Natural killer cell (primary cell): ENCODE measurements at regions not wholly inside any gene's neighbourhood (a gene's known extent, or its start where the extent isn't known, plus 50 kb on each side); places are given as distances from the start of the nearest gene placed in this dataset.

Source experiments
- ATAC-seq, 3 donors: fragments of 150-1000 bp in 2 of 3; fragments of 200-7000 bp in 1 of 3; cut with Tn5 transposase; 1 replicate in 1 of 3; 2 replicates in 2 of 3; pipeline ENCODE4 v1.10.0; 2021; ENCODE audit warnings: mild to moderate bottlenecking in 2 of 3, moderate library complexity in 2 of 3
- DNase-seq, 2 donors: peaks; one replicate each; pipeline versions ENCODE4 v3.0.0 to v3.0.0-alpha.2; 2013 to 2021; ENCODE audit warnings: mixed read lengths in 1 of 2
- H3K27ac ChIP-seq: one replicate; pipeline ENCODE4 v1.5.1; 2013; ENCODE audit warnings: mild to moderate bottlenecking, low read length
- H3K27me3 ChIP-seq: one replicate; pipeline ENCODE4 v1.6.1; 2013; ENCODE audit warnings: low read length; ENCODE audit not compliant: control insufficient read depth, insufficient read depth
- H3K36me3 ChIP-seq: one replicate; pipeline ENCODE4 v1.6.1; 2013; ENCODE audit warnings: low read length; ENCODE audit not compliant: control insufficient read depth, insufficient read depth
- H3K4me1 ChIP-seq: one replicate; pipeline ENCODE4 v1.6.1; 2013; ENCODE audit warnings: low read length; ENCODE audit not compliant: control insufficient read depth, insufficient read depth
- H3K4me3 ChIP-seq: one replicate; pipeline ENCODE4 v1.5.1; 2013; ENCODE audit warnings: low read length
- H3K9me3 ChIP-seq: one replicate; pipeline ENCODE4 v1.6.1; 2013; ENCODE audit warnings: low read length; ENCODE audit not compliant: control insufficient read depth, insufficient read depth
- H3K27ac Mint-ChIP-seq, 2 donors: one replicate each; pipeline ENCODE4 v1.8.0; 2022; ENCODE audit warnings: mild to moderate bottlenecking in 2 of 2, mixed read lengths in 2 of 2, moderate library complexity in 1 of 2
- H3K27me3 Mint-ChIP-seq, 2 donors: one replicate each; pipeline ENCODE4 v1.8.0; 2022; ENCODE audit warnings: low read depth in 2 of 2, mixed read lengths in 2 of 2
- H3K36me3 Mint-ChIP-seq: one replicate; pipeline ENCODE4 v1.8.0; 2022; ENCODE audit warnings: mixed read lengths
- H3K4me1 Mint-ChIP-seq, 2 donors: one replicate each; pipeline ENCODE4 v1.8.0; 2022; ENCODE audit warnings: mixed read lengths in 2 of 2
- H3K4me3 Mint-ChIP-seq: one replicate; pipeline ENCODE4 v1.8.0; 2022; ENCODE audit warnings: mild to moderate bottlenecking, moderate library complexity, mixed read lengths
- H3K9me3 Mint-ChIP-seq, 2 donors: one replicate each; pipeline ENCODE4 v1.8.0; 2022; ENCODE audit warnings: mixed read lengths in 2 of 2
- whole genome bisulfite sequencing: methylation state at CpG from one replicate; pipeline ENCODE4 v1.1.7; 2013; ENCODE audit warnings: missing lambda C conversion rate; ENCODE audit not compliant: insufficient coverage; 5-methylcytosine and 5-hydroxymethylcytosine counted together
- intact Hi-C: fragments of 100-400 bp; cut with micrococcal nuclease; formaldehyde crosslinking; loops from one replicate; pipeline ENCODE4 v1.14.2; 2022
- TF ChIP-seq, protein P1 (sequence below): fragments of 200-600 bp; IDR thresholded peaks from one replicate; pipeline ENCODE4 v1.8.0; 2022; ENCODE audit warnings: antibody characterized with exemption

DNA sequence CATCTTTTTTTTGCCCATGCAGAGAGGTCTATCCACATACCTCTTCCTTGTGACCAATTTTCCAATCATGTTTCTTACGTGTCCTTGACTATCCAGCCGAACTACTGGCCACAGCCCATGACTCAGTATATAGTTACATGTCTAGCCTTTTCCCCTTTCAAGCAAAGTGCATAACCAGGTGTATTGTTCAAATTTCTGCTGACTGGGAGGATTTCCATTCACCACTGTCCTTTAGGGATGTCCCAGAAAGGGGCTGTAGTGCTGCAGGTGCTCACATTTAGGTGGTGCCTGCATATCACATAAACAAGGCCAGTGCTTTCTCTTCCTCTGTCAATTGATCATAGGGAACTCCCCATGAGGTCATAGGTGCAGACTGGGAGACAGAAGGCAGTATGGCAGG, 69.4 kb upstream of the ALDH1A3 start:
- WGBS = 88% methylated on average over 2 of the region's 2 CpGs
- intact Hi-C loops = no loop called here
- peaks cover 0 to 2% of the 10 kb centered on the region in 2 donors for H3K9me3 Mint-ChIP-seq

DNA sequence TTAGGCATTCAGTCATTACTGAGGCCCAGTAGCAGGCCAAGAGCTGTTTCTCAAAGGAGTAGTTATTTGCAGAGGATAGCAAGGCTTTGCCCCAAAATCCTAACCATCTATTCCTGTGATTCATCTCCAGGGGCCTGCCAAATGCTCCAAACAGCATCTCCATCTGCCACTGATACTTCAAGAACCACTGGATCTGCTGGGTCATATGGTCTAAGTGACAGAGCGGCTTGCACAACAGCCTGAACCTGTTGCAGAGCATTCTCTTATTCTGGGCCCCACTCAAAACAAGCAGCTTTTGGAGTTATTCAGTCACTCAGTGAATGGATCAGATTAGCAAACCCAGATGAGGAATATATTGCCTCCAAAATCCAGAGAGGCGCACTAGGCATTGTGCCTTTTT, 68.8 kb upstream of the ALDH1A3 start:
- Mint-ChIP-seq H3K4me3 (no peak overlapping the region), H3K27ac (no peak overlapping the region), H3K36me3 (no peaks in the 10 kb centered on the region), H3K9me3 (peaks cover 2% of the 10 kb centered on the region in 2 donors), H3K27me3 (peaks cover 3 to 4% of the 10 kb centered on the region in 2 donors), H3K4me1 (no peaks in the 10 kb centered on the region)
- DNase-seq (no peak), ATAC-seq (no peak)
- no peaks in the 10 kb centered on the region for H3K9me3 ChIP-seq
- H3K27ac ChIP-seq = no peak overlapping the region
- no peaks in the 10 kb centered on the region for H3K36me3 ChIP-seq
- H3K4me1 ChIP-seq = no peaks in the 10 kb centered on the region
- no peak overlapping the region for H3K4me3 ChIP-seq
- TF ChIP-seq, protein P1, sequence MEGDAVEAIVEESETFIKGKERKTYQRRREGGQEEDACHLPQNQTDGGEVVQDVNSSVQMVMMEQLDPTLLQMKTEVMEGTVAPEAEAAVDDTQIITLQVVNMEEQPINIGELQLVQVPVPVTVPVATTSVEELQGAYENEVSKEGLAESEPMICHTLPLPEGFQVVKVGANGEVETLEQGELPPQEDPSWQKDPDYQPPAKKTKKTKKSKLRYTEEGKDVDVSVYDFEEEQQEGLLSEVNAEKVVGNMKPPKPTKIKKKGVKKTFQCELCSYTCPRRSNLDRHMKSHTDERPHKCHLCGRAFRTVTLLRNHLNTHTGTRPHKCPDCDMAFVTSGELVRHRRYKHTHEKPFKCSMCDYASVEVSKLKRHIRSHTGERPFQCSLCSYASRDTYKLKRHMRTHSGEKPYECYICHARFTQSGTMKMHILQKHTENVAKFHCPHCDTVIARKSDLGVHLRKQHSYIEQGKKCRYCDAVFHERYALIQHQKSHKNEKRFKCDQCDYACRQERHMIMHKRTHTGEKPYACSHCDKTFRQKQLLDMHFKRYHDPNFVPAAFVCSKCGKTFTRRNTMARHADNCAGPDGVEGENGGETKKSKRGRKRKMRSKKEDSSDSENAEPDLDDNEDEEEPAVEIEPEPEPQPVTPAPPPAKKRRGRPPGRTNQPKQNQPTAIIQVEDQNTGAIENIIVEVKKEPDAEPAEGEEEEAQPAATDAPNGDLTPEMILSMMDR = no peak
- WGBS = 100% methylated on average over 2 of the region's 2 CpGs
- intact Hi-C loops = no loop called here
- H3K27me3 ChIP-seq = no peaks in the 10 kb centered on the region

More for the DNA sequence above, 69.4 kb upstream of the ALDH1A3 start:
- Histone ChIP-seq H3K27ac (no peak overlapping the region), H3K36me3 (no peaks in the 10 kb centered on the region), H3K4me3 (no peak overlapping the region), H3K27me3 (no peaks in the 10 kb centered on the region), H3K9me3 (no peaks in the 10 kb centered on the region), H3K4me1 (no peaks in the 10 kb centered on the region)
- Mint-ChIP-seq H3K27me3 (peaks cover 0 to 3% of the 10 kb centered on the region in 2 donors), H3K27ac (no peak overlapping the region), H3K4me1 (no peaks in the 10 kb centered on the region), H3K4me3 (no peak overlapping the region), H3K36me3 (no peaks in the 10 kb centered on the region)
- ATAC-seq = no peak
- DNase-seq = no peak
- TF ChIP-seq, protein P1 = no peak

DNA sequence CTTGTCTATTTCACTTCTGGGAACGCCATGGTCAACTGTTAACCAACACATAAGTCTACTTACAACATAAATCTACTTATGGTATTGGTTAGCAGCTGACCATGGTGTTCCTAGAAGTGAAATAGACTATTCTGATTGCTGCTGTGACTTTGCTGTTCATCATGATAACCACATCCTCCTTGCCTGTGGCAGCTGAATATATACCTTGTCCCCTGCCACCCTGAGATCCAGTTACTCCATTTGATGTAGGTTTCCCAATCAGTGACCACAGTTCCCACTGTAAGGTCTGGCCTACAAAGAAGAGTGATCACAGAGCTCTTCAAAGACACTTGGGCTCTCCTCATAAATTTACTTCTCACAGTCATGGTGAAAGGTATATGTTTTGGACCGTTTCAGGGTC, 66.8 kb upstream of the ALDH1A3 start:
- H3K27ac ChIP-seq = no peak overlapping the region
- DNase-seq (no peak), ATAC-seq (no peak)
- H3K27ac Mint-ChIP-seq = no peak overlapping the region
- H3K36me3 Mint-ChIP-seq = no peaks in the 10 kb centered on the region
- H3K4me1 Mint-ChIP-seq = no peaks in the 10 kb centered on the region
- TF ChIP-seq, protein P1 = no peak
- no peaks in the 10 kb centered on the region for H3K27me3 ChIP-seq
- no peak overlapping the region for H3K4me3 Mint-ChIP-seq
- peaks cover 3 to 8% of the 10 kb centered on the region in 2 donors for H3K27me3 Mint-ChIP-seq
- intact Hi-C loops = no loop called here
- no peaks in the 10 kb centered on the region for H3K9me3 ChIP-seq
- peaks cover 0 to 3% of the 10 kb centered on the region in 2 donors for H3K9me3 Mint-ChIP-seq
- WGBS = 70% methylated on average over 1 of the region's 2 CpGs
- H3K36me3 ChIP-seq = no peaks in the 10 kb centered on the region
- no peaks in the 10 kb centered on the region for H3K4me1 ChIP-seq
- no peak overlapping the region for H3K4me3 ChIP-seq

DNA sequence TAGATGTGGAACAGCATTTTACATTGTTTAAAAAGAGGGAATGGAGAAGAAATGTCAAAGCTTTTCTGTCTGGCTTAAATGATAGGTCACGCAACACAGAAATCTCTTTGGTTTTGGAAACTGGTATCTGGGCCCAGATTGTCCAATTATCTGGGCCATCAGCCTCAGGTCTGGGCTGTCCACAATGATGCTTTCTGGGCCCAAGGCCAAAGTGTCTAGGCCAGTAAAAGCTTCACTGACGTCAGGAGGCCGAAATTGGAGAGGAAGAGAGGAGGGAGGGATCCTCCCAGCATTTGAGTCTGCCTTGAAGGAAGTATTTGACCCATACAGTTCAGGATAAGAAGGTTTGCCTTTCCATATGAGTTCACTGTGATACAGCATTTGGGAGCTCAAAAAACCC, 60.7 kb upstream of the ALDH1A3 start:
- ATAC-seq (no peak), DNase-seq (no peak)
- Histone ChIP-seq H3K4me1 (no peaks in the 10 kb centered on the region), H3K4me3 (no peak overlapping the region), H3K27ac (no peak overlapping the region), H3K27me3 (no peaks in the 10 kb centered on the region), H3K9me3 (no peaks in the 10 kb centered on the region), H3K36me3 (no peaks in the 10 kb centered on the region)
- TF ChIP-seq, protein P1 = no peak
- Mint-ChIP-seq H3K36me3 (no peaks in the 10 kb centered on the region), H3K27me3 (peaks cover 6 to 24% of the 10 kb centered on the region in 2 donors), H3K27ac (no peak overlapping the region), H3K4me3 (no peak overlapping the region), H3K4me1 (no peaks in the 10 kb centered on the region), H3K9me3 (peaks cover 0 to 3% of the 10 kb centered on the region in 2 donors)
- intact Hi-C loops = no loop called here
- 68% methylated on average over 3 of the region's 3 CpGs for WGBS
